GM18858 (cell line): ENCODE measurements at regions not wholly inside any gene's neighbourhood (a gene's known extent, or its start where the extent isn't known, plus 50 kb on each side); places are given as distances from the start of the nearest gene placed in this dataset.

Source experiments
- ATAC-seq: cut with Tn5 transposase; IDR thresholded peaks from one replicate; pipeline ENCODE4 v1.9.1; 2021; ENCODE audit not compliant: unreplicated experiment

GRCh38 chr3:28799084-28799483, 450.5 kb upstream of the AZI2 start:
- ATAC-seq: no peak

DNA sequence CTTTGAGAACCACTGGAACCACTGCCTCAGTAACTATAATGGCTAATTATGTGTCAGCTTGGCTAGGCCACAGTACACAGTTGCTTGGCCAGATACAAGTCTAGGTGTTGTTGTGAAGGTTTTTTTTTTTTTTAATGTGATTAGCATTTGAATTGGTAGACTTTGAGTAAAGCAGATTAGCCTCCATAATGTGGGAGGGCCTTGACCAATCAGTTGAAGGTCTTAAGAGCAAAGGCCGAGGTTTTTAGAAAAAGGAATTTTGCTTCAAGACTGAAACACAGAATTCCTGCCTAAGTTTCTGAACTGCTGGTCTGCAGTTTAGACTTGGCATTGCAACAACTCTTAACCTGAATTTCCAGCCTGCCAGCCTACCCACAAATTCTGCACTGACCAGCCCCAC, 451.6 kb upstream of the AZI2 start:
- no peak for ATAC-seq

- no peak for ATAC-seq
These were observed 459.4 kb upstream of the AZI2 start for GRCh38 chr3:28808068-28808467.

- no peak for ATAC-seq
These were observed 464.9 kb upstream of the RBMS3 start for GRCh38 chr3:28816017-28816416.

DNA sequence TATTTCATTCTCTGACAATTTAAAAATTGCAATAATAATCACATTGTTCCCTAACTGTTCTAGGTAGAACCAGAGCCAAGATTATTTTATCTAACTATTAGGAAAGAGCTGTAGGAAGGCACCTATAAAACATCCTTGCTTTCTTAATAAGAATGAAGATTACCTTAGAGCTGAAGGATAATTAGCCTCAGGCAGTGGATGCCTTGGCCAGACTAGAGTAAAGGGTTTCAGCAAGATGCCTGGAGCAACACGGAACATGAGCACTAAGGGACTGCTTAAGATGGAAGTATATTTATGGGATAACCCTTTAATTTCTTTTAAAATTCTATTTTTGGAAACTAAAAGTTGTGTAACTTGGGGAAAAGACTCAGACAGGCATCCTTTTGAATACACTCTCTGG, 456.6 kb upstream of the RBMS3 start:
- ATAC-seq: no peak

DNA sequence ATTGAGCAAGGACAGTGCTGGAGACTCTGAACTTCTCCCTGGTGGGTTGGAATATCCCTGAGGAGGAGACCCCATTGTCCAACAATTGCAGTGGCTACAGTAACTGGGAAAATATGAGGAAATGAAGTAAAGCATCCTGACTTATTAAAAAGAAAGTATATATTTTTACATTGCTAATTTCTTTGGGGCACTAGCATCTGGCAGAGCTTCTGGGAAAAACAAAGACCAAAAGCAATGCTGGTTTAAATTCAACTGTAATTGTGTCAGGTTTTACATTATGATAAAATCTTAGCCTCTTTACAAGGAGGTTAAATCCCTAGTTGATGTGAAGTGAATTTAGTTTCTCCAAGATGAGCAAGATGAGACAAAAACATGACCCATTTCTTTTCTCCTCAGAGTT, 454.0 kb upstream of the RBMS3 start:
- ATAC-seq: no peak

GRCh38 chr3:28835249-28835648, 445.6 kb upstream of the RBMS3 start:
- no peak for ATAC-seq

DNA sequence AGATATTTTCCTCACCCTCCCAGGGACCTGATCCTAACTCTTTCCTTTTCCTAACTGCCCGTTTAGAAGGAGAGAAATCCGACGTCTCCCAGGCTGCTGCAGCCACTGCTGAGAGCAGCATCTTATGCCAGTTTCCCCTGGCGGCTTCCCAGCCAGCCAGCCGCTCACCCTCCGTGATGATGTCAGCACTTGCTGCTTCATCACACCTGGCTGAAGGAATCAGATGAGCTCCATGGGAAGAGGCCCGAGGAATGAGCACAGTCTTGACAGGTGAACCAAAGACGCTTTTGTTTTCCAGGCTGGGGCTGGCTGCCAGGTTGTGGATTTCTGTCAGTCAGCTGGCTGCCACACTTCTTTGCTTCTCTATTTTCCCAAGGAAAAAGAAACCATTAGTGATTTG, 445.1 kb upstream of the RBMS3 start:
- ATAC-seq: no peak

- no peak for ATAC-seq
These were observed 444.7 kb upstream of the RBMS3 start for GRCh38 chr3:28836199-28836598.

DNA sequence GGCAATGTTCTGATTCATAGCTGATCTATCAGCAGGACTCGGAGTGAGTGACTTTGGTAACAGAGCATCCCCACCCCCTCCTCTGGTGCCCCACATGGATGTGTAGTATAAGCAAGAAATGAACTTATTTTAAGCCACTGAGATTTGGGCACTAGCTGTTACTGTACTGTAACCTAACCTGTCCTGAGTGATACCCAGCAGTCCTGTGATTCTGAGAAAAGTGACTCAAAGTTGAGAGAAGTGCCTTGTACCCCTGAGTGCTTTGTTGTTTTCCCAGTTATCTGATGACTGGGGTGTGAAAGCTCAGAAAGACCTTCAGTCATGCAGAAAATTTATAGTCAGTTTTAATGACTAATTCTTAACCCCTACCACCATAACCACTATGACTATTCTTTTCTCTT, 439.9 kb upstream of the RBMS3 start:
- peak; percentile 76 for ATAC-seq

DNA sequence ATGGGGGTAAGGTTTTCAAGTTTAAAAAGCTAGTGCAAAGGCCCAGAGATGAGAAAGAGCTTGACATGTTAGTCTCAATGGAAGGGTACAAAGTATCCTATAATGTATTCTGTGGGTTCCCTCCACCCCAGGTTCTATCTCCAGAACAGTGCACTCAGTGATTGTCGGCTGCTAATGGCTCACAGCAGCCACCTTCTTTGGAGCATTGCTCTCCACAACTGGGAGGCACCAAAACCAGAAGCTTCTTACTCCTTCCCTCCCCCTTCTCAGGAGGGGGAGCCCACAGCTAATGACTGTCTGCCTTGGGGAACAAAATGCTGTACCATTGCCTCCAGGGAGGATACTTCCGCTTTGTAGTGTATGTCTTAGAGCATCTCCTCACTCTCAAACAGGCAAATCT, 439.4 kb upstream of the RBMS3 start:
- no peak for ATAC-seq

DNA sequence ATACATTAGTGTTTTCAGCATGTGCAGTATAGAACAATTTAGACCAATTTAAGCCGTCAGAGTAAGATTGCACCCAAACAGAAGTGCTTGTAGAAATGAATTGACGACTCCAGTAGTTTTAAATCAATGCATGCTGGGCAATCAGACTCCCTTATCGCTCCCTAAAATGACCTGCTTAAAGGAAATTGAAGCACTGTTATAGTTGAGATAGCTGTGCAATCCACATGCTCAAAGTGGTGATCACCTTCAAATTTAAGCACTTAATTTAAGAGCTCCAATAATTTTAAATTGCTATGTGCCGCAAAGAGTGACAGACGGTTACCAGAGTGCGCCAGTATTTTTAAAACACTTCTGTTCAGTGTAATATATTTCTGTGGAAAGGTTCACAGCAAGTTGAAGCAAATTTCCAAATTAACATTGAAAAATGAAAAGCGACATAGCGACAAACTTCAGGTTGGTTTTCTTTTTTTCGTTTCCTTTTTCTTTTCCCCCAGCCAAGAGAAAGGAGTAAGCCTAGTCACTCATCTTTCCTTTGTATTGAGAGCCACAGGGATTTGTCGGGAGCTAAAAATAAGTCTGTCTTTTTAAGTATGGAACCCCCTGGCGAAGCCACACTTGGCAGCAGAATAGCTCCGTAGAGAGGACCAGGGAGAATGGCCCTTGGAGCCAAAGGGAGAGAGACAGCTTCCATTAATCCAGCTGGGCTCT, 436.4 kb upstream of the RBMS3 start:
- ATAC-seq: no peak

DNA sequence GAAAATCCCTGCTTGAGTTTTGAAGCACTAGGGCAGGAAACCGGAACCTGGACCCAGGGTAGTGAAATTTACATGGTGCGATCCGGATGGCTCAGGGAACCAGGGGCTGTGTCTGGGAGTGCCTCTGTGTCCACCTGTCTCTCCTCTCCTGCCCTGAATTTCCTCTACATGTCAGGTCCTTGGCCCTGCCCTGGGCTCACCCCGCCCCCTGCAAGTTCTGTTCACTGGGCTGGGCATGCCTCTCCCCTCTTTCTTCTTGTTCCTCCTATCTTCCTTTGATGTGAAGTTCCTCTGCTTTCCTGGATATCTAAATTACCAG, 435.9 kb upstream of the RBMS3 start:
- no peak for ATAC-seq

DNA sequence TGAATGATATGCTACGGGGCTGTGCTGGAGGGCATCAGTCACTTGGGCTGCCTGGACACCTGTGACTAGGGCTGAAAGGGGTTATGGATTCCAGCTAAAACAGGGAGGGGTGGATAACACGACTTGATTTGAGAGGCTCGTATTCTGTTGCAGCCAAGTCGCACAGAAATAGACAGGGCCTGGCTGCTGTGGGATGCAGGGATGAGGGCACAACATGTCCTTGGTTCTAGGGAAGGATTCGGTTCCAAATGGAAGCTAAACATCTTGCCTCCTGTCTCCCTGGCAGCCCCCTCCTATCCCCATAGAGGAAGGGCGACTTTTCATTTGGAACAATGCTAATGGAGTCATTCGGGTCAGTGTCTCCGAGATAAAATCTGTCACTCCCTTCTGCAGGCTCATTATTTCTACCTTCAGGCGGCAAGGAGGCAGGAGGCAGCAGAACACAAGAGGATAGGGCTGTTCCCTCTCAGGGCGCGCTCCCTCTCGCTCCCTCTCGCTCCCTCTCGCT, 433.8 kb upstream of the RBMS3 start:
- ATAC-seq: no peak

- ATAC-seq: no peak
These were observed 433.1 kb upstream of the RBMS3 start for GRCh38 chr3:28847736-28848135.

DNA sequence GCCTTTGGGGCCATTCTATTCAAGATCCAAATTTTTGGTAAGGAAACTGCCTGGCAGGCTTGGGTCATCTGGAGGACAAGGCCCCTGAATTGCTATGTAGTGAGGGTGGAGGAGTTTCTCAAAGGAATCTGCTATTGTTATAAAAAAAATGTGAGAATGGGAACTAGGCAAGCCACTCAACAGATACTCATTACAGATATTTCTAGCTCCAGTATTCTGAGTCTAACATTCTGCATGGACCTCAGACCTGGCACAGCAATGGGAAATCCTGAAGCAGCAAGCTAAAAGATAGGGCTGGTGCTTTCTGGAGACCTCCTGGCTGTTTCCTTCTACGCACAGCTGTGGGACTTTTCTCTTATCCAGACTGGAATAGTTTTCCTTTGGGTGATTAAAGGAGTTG, 430.7 kb upstream of the RBMS3 start:
- no peak for ATAC-seq

DNA sequence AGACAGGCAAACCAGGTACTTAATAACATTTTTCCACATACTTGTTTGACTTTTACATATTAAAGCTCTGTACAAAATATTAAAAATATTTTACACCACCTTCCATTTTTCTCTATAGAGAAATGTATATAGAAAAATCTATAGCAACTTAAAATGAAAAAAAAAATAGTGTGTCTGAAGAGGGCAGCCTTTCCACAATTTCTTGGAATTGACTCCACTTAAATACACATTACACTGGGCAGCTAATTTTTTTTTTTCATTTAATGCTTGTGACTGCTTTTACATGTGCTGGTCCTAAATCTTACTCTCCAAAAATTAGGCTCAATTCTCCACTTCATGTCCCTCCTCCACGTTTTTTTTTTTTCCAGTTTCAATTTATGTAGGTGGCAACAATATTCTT, 427.0 kb upstream of the RBMS3 start:
- no peak for ATAC-seq

DNA sequence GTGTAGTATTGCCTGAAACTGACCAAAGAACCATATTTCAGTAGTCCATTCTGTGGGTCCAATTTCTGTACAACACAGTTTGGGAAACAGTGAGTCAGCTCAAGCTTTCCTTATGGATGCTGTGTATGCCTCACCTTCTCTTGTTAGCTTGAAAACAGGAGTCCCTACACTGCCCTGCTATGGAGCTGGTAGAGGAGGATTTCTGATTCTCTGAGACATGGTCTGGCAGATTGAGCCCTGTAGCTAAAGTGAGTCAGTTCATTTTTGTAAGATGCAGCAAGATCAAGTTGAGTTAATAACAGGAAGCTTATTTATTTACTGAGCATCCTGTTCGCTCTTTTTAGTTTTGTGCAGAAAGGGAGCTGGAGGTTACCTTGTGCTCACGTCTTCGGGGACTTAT, 424.1 kb upstream of the RBMS3 start:
- ATAC-seq: no peak

DNA sequence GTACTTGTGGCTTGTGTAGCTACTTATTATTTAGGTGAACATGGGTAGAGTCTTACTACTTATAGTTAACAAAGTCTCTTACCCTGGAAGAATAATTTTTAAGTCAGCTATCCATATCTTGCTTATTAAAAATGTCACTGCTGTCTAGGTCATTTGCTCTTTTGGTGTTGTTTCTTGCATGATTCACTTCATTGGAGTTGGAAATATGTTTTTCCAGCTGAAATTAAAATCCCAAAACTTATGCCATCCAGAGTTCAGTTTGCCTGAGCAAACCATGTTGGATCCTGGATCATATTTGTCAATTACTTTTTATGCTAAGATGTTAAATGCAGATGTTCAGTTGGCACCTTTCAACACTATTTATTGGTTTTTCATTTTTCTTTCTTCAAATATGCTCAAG, 421.0 kb upstream of the RBMS3 start:
- no peak for ATAC-seq

- no peak for ATAC-seq
These were observed 420.6 kb upstream of the RBMS3 start for GRCh38 chr3:28860307-28860706.

GRCh38 chr3:28863186-28863585, 417.7 kb upstream of the RBMS3 start:
- no peak for ATAC-seq

GRCh38 chr3:28867836-28868235, 413.0 kb upstream of the RBMS3 start:
- ATAC-seq: no peak

GRCh38 chr3:28868897-28869296, 412.0 kb upstream of the RBMS3 start:
- ATAC-seq: no peak
